ENCODE measurements at regions not wholly inside any gene's neighbourhood (a gene's known extent, or its start where the extent isn't known, plus 50 kb on each side); places are given as distances from the start of the nearest gene placed in this dataset.

DNA sequence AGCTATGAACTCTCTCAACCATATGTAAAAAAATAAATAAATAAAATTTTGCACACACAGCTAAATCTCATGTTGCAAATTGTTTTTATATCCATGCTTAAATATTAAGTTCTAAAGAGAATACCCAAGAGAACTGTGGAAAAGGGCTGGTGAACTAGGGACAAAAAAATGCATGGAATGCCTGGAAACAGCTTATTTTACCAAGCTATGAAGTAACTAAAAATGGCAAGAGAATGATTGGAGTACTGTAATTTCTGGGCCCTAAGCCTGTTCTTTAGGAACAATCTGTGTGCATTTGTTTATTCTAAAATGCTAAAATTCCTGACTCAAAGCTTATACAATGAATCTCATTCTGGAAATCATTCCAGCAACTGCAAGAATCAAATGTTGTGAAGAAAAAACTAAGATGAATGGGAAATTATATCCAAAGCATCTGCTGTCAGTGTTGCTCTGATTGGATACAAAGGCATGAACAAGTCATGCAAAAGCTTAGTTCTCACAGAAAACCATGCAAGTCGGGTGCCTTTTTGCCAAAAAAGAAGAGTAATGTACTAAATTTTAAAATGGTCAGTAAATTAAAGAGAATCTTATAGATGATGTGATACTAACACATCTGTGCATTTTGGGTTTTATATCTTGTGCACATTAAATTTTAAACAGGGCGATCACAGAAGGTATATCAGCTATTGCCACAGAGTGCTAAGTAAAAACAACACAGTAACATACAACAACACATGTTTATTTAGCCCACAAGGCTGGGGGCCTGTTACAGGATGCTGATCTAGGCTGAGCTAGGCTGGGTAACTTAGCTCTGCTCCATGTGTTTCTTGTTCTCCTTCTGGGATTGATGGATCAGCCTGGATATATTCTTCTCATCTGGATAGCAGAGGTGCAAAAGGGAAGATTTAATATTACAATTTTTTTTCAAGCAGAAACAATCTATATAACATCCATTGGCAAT lies 453.5 kb upstream of the SEMA3A start:
- Histone ChIP-seq H3K9me2 (replicated peaks; ENCODE audit: low read depth, low read length) (no peaks in the 10 kb centered on the region), H3K4me1 (ENCODE audit: insufficient read depth, low read length, poor library complexity, severe bottlenecking) (no peaks in the 10 kb centered on the region), H3F3A (ENCODE audit: low read depth) (no peaks in the 10 kb centered on the region), H3K27me3 (ENCODE audit: insufficient read depth, low read length, poor library complexity, severe bottlenecking) (no peaks in the 10 kb centered on the region), H4K20me1 (ENCODE audit: insufficient read depth, low read length, poor library complexity, severe bottlenecking) (no peaks in the 10 kb centered on the region), H3K79me2 (ENCODE audit: insufficient read depth, low read length) (no peaks in the 10 kb centered on the region), H3K4me2 (ENCODE audit: low read depth, low read length, poor library complexity, severe bottlenecking) (no peak overlapping the region), H3K9ac (ENCODE audit: low read depth, low read length, poor library complexity, severe bottlenecking) (no peak overlapping the region), H2AFZ (ENCODE audit: low read length) (no peak overlapping the region), H3K4me3 (ENCODE audit: low read length, poor library complexity, severe bottlenecking) (no peak overlapping the region), H3K36me3 (ENCODE audit: insufficient read depth, low read length) (no peaks in the 10 kb centered on the region), H3K9me3 (ENCODE audit: insufficient read depth, low read depth, low read length) (no peaks in the 10 kb centered on the region)
- no peak for TF ChIP-seq EZH2phosphoT487 (IDR thresholded peaks at IDR 0.05; ENCODE audit: borderline replicate concordance)
- TF ChIP-seq, protein P1, sequence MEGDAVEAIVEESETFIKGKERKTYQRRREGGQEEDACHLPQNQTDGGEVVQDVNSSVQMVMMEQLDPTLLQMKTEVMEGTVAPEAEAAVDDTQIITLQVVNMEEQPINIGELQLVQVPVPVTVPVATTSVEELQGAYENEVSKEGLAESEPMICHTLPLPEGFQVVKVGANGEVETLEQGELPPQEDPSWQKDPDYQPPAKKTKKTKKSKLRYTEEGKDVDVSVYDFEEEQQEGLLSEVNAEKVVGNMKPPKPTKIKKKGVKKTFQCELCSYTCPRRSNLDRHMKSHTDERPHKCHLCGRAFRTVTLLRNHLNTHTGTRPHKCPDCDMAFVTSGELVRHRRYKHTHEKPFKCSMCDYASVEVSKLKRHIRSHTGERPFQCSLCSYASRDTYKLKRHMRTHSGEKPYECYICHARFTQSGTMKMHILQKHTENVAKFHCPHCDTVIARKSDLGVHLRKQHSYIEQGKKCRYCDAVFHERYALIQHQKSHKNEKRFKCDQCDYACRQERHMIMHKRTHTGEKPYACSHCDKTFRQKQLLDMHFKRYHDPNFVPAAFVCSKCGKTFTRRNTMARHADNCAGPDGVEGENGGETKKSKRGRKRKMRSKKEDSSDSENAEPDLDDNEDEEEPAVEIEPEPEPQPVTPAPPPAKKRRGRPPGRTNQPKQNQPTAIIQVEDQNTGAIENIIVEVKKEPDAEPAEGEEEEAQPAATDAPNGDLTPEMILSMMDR (conservative IDR thresholded peaks at IDR 0.05; ENCODE audit: low read length): no peak

GRCh38 chr7:84642611-84643010 lies 448.0 kb upstream of the SEMA3A start:
- Histone ChIP-seq H3K79me2 (ENCODE audit: insufficient read depth, low read length) (no peaks in the 10 kb centered on the region), H3K36me3 (ENCODE audit: insufficient read depth, low read length) (no peaks in the 10 kb centered on the region), H4K20me1 (ENCODE audit: insufficient read depth, low read length, poor library complexity, severe bottlenecking) (no peaks in the 10 kb centered on the region), H3K9ac (ENCODE audit: low read depth, low read length, poor library complexity, severe bottlenecking) (no peak overlapping the region), H3K9me3 (ENCODE audit: insufficient read depth, low read depth, low read length) (no peaks in the 10 kb centered on the region), H3K4me2 (ENCODE audit: low read depth, low read length, poor library complexity, severe bottlenecking) (no peak overlapping the region), H3K9me2 (replicated peaks; ENCODE audit: low read depth, low read length) (no peaks in the 10 kb centered on the region), H3K4me3 (ENCODE audit: low read length, poor library complexity, severe bottlenecking) (no peak overlapping the region), H3F3A (ENCODE audit: low read depth) (no peaks in the 10 kb centered on the region), H3K27me3 (ENCODE audit: insufficient read depth, low read length, poor library complexity, severe bottlenecking) (no peaks in the 10 kb centered on the region), H2AFZ (ENCODE audit: low read length) (no peak overlapping the region), H3K4me1 (ENCODE audit: insufficient read depth, low read length, poor library complexity, severe bottlenecking) (no peaks in the 10 kb centered on the region)
- no peak for TF ChIP-seq EZH2phosphoT487 (IDR thresholded peaks at IDR 0.05; ENCODE audit: borderline replicate concordance)
- TF ChIP-seq, protein P1 (conservative IDR thresholded peaks at IDR 0.05; ENCODE audit: low read length): no peak

DNA sequence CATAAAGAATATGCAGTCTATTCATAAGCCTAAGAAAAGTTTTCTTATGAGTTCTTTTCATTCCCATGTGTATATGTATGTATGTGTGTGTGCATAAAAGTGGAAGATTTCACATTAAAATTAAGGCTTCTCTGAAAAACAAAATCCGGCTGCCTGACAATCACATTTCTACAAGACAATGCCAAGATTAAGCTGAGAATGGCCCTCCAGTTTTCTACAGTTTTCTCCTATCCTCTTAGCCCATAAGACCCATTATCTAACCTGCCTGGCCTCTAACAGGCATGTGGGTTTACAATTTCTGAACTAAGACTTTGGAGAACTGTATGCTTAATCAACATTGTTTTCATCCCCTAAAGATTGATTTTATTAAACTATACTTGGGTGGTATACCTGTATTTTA lies 446.0 kb upstream of the SEMA3A start:
- Histone ChIP-seq H3K4me2 (ENCODE audit: low read depth, low read length, poor library complexity, severe bottlenecking) (no peak overlapping the region), H3K9me2 (replicated peaks; ENCODE audit: low read depth, low read length) (no peaks in the 10 kb centered on the region), H4K20me1 (ENCODE audit: insufficient read depth, low read length, poor library complexity, severe bottlenecking) (no peaks in the 10 kb centered on the region), H3K9me3 (ENCODE audit: insufficient read depth, low read depth, low read length) (no peaks in the 10 kb centered on the region), H3K9ac (ENCODE audit: low read depth, low read length, poor library complexity, severe bottlenecking) (no peak overlapping the region), H3K4me1 (ENCODE audit: insufficient read depth, low read length, poor library complexity, severe bottlenecking) (no peaks in the 10 kb centered on the region), H3K4me3 (ENCODE audit: low read length, poor library complexity, severe bottlenecking) (no peak overlapping the region), H2AFZ (ENCODE audit: low read length) (no peak overlapping the region), H3K36me3 (ENCODE audit: insufficient read depth, low read length) (no peaks in the 10 kb centered on the region), H3K79me2 (ENCODE audit: insufficient read depth, low read length) (no peaks in the 10 kb centered on the region), H3K27me3 (ENCODE audit: insufficient read depth, low read length, poor library complexity, severe bottlenecking) (no peaks in the 10 kb centered on the region), H3F3A (ENCODE audit: low read depth) (no peaks in the 10 kb centered on the region)
- TF ChIP-seq, protein P1 (conservative IDR thresholded peaks at IDR 0.05; ENCODE audit: low read length): no peak
- no peak for TF ChIP-seq EZH2phosphoT487 (IDR thresholded peaks at IDR 0.05; ENCODE audit: borderline replicate concordance)

Data from Loucy (cell line).